Left lung (tissue), 4 donors: ENCODE measurements at regions not wholly inside any gene's neighbourhood (a gene's known extent, or its start where the extent isn't known, plus 50 kb on each side); places are given as distances from the start of the nearest gene placed in this dataset.

Experiments
- ATAC-seq: fragments of 200-7000 bp; cut with Tn5 transposase; one replicate; pipeline ENCODE4 v1.9.1; 2020; ENCODE audit warnings: moderate library complexity
- DNase-seq, 4 donors: peaks; one replicate each; pipeline ENCODE4 v3.0.0-alpha.2; 2013 to 2020
- H3K27ac ChIP-seq, 2 donors: fragments of 200-600 bp; sonication (generic) in 1 of 2; one replicate each; pipeline versions ENCODE4 v1.5.0 to v1.8.0; 2020 to 2021
- H3K27me3 ChIP-seq, 2 donors: fragments of 200-600 bp; sonication (generic) in 1 of 2; one replicate each; pipeline versions ENCODE4 v1.5.0 to v1.8.0; 2020 to 2021
- H3K36me3 ChIP-seq, 2 donors: fragments of 200-600 bp; sonication (generic) in 1 of 2; one replicate each; pipeline versions ENCODE4 v1.5.0 to v1.8.0; 2020 to 2021
- H3K4me1 ChIP-seq, 2 donors: fragments of 200-600 bp; one replicate each; pipeline ENCODE4 v1.8.0; 2021
- H3K4me3 ChIP-seq, 2 donors: fragments of 200-600 bp; sonication (generic) in 1 of 2; one replicate each; pipeline versions ENCODE4 v1.5.0 to v1.8.0; 2020 to 2021; ENCODE audit warnings: mild to moderate bottlenecking in 1 of 2
- H3K9me3 ChIP-seq, 2 donors: fragments of 200-600 bp; sonication (generic) in 1 of 2; one replicate each; pipeline versions ENCODE4 v1.5.0 to v1.8.0; 2020 to 2021
- intact Hi-C, 2 donors: fragments of 100-400 bp; cut with DNase I; formaldehyde crosslinking; loops; one replicate each; pipeline versions ENCODE4 v1.11.2 to v1.14.2; 2022
- TF ChIP-seq, protein P1 (sequence below), 2 donors: fragments of 200-600 bp; sonication (generic) in 1 of 2; IDR thresholded peaks; one replicate each; pipeline versions ENCODE4 v1.5.0 to v1.8.0; 2021; ENCODE audit warnings: antibody characterized with exemption in 2 of 2
- donor health status: DM: no; HTN: yes; CAD: no.
- donor health status: DM: no; HTN: no; CAD: no.

DNA sequence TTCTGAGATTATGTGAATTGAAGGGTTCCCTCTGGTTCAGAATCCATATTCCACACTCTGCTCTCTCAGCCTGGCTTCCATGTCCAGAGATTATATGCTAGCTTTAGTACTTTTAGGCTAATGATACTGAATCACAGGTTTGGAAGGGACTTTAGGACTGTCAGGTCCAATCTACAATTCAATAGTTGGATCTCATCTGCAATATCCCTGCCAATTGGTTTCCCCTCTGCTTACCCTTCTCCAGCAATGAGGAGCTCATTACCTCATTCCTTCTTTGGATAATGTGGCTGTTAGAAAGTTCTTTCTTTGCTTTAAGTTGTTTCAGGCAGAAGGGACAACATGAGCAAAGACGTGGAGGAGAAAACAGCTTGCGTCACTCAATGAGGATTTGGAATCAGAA is 245.3 kb downstream of the PLPP3 start:
- TF ChIP-seq, protein P1, sequence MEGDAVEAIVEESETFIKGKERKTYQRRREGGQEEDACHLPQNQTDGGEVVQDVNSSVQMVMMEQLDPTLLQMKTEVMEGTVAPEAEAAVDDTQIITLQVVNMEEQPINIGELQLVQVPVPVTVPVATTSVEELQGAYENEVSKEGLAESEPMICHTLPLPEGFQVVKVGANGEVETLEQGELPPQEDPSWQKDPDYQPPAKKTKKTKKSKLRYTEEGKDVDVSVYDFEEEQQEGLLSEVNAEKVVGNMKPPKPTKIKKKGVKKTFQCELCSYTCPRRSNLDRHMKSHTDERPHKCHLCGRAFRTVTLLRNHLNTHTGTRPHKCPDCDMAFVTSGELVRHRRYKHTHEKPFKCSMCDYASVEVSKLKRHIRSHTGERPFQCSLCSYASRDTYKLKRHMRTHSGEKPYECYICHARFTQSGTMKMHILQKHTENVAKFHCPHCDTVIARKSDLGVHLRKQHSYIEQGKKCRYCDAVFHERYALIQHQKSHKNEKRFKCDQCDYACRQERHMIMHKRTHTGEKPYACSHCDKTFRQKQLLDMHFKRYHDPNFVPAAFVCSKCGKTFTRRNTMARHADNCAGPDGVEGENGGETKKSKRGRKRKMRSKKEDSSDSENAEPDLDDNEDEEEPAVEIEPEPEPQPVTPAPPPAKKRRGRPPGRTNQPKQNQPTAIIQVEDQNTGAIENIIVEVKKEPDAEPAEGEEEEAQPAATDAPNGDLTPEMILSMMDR (IDR thresholded peaks at IDR 0.05) = no peak
- Histone ChIP-seq H3K4me3 (no peak overlapping the region), H3K27me3 (no peaks in the 10 kb centered on the region), H3K27ac (no peak overlapping the region), H3K4me1 (peaks cover 0 to 19% of the 10 kb centered on the region in 2 donors), H3K36me3 (no peaks in the 10 kb centered on the region), H3K9me3 (no peaks in the 10 kb centered on the region)
- intact Hi-C loops = no loop called here
- ATAC-seq (no peak), DNase-seq (no peak)

DNA sequence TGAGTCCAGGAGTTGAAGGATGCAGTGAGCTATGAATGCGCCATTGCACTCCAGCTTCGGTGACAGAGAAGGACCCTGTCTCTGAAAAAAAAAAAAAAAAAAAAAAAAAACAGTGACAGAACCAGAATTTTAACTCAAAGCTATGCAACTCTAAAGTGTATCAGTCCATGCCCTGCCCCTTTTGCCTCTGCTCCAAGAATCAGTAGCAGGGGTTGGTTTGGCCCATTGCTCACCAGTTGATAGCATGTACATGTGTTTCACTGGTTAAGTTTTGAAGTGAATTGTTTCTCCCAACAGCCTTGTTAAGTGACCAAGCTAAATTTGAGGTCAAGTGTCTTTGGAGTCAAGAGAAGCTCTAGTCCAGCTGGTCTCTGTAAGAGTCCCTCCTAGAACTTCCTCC is 245.9 kb downstream of the PLPP3 start:
- no peak overlapping the region for H3K27ac ChIP-seq
- ATAC-seq = no peak

GRCh38 chr1:56331892-56332567 is 247.3 kb downstream of the PLPP3 start:
- Histone ChIP-seq H3K27ac (no peak overlapping the region), H3K27me3 (no peaks in the 10 kb centered on the region), H3K9me3 (no peaks in the 10 kb centered on the region), H3K36me3 (no peaks in the 10 kb centered on the region), H3K4me3 (no peak overlapping the region), H3K4me1 (peaks cover 0 to 27% of the 10 kb centered on the region in 2 donors)
- TF ChIP-seq, protein P1 (IDR thresholded peaks at IDR 0.05) = no peak
- intact Hi-C loops = no loop called here
- ATAC-seq = no peak
- no peak for DNase-seq

More for the DNA sequence above, 245.9 kb downstream of the PLPP3 start:
- Histone ChIP-seq H3K4me3 (no peak overlapping the region), H3K27me3 (no peaks in the 10 kb centered on the region), H3K4me1 (peaks cover 0 to 25% of the 10 kb centered on the region in 2 donors), H3K9me3 (no peaks in the 10 kb centered on the region), H3K36me3 (no peaks in the 10 kb centered on the region)
- TF ChIP-seq, protein P1 (IDR thresholded peaks at IDR 0.05) = no peak
- intact Hi-C loops = no loop called here
- DNase-seq = no peak

GRCh38 chr1:56331207-56331891 is 248.0 kb downstream of the PLPP3 start:
- no peak overlapping the region for H3K27ac ChIP-seq
- no peaks in the 10 kb centered on the region for H3K27me3 ChIP-seq
- H3K36me3 ChIP-seq = no peaks in the 10 kb centered on the region
- peaks cover 0 to 27% of the 10 kb centered on the region in 2 donors for H3K4me1 ChIP-seq
- TF ChIP-seq, protein P1 (IDR thresholded peaks at IDR 0.05) = no peak
- no peaks in the 10 kb centered on the region for H3K9me3 ChIP-seq
- DNase-seq = no peak
- intact Hi-C loops = no loop called here
- ATAC-seq = peak; percentile 55
- H3K4me3 ChIP-seq = no peak overlapping the region

- TF ChIP-seq, protein P1 (IDR thresholded peaks at IDR 0.05) = no peak
- peak; percentile 81 for ATAC-seq
- Histone ChIP-seq H3K9me3 (no peaks in the 10 kb centered on the region), H3K4me1 (peaks cover 0 to 27% of the 10 kb centered on the region in 2 donors), H3K27me3 (no peaks in the 10 kb centered on the region), H3K36me3 (no peaks in the 10 kb centered on the region), H3K4me3 (no peak overlapping the region), H3K27ac (peak overlapping the region in 1 of 2 donors; percentile 13)
- DNase-seq = no peak
- intact Hi-C loops = no loop called here
Measured at GRCh38 chr1:56330391-56331026, 248.9 kb downstream of the PLPP3 start.
